ENCODE measurements at regions not wholly inside any gene's neighbourhood (a gene's known extent, or its start where the extent isn't known, plus 50 kb on each side); places are given as distances from the start of the nearest gene placed in this dataset.

GRCh38 chr3:14351617-14352001 lies 50.8 kb upstream of the SLC6A6 start:
- TF ChIP-seq, protein P1, sequence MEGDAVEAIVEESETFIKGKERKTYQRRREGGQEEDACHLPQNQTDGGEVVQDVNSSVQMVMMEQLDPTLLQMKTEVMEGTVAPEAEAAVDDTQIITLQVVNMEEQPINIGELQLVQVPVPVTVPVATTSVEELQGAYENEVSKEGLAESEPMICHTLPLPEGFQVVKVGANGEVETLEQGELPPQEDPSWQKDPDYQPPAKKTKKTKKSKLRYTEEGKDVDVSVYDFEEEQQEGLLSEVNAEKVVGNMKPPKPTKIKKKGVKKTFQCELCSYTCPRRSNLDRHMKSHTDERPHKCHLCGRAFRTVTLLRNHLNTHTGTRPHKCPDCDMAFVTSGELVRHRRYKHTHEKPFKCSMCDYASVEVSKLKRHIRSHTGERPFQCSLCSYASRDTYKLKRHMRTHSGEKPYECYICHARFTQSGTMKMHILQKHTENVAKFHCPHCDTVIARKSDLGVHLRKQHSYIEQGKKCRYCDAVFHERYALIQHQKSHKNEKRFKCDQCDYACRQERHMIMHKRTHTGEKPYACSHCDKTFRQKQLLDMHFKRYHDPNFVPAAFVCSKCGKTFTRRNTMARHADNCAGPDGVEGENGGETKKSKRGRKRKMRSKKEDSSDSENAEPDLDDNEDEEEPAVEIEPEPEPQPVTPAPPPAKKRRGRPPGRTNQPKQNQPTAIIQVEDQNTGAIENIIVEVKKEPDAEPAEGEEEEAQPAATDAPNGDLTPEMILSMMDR (IDR thresholded peaks at IDR 0.05; ENCODE audit: control insufficient read depth, extremely low read depth, insufficient read depth): no peak
- no peak for DNase-seq (ENCODE audit: low read depth)
- no peak overlapping the region for H3K4me3 ChIP-seq (ENCODE audit: low read depth, low read length)

DNA sequence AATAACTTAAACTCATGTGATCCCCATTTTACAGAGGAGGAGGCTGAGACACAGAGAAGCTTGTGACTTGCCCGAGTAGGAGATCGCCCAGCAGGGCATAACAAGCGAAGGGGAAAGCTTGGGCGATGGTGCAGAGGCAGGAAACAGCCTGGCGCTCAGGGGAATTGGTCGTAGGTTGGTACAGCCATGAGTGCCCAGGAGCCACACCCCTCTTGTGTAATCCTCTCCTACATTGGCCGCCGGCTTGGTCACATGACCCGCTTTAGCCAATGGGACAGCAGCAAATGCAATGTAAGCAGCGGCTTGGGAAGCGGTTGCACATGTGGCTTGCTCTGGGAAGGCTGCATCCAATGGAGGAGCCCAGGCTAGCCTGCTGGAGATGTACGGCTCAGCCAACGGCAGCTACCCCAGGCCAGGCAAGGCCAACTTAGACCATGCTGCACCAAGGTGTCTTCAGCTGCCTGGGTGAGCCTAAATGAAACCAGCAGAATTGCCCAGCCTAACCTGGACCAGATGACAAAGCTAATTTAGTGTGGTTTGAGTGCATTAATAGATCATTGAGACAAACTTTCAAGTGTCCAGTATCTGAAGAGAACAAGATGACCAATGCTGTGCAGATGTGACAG lies 50.3 kb upstream of the SLC6A6 start:
- TF ChIP-seq, protein P1 (IDR thresholded peaks at IDR 0.05; ENCODE audit: control insufficient read depth, extremely low read depth, insufficient read depth): no peak
- no peak overlapping the region for H3K4me3 ChIP-seq (ENCODE audit: low read depth, low read length)
- no peak for DNase-seq (ENCODE audit: low read depth)
